AG09309 (cell line): ENCODE measurements at regions not wholly inside any gene's neighbourhood (a gene's known extent, or its start where the extent isn't known, plus 50 kb on each side); places are given as distances from the start of the nearest gene placed in this dataset.

ENCODE experiments used
- DNase-seq: peaks from one replicate; pipeline ENCODE4 v3.0.0-alpha.2; 2010; ENCODE audit warnings: low read depth
- H3K4me3 ChIP-seq: 2 replicates; pipeline ENCODE4 v1.5.1; 2011; ENCODE audit warnings: mild to moderate bottlenecking, low read depth, low read length, moderate library complexity; ENCODE audit not compliant: control insufficient read depth
- CTCF ChIP-seq: IDR thresholded peaks from 2 replicates; pipeline ENCODE4 v1.5.1; 2011; ENCODE audit warnings: mild to moderate bottlenecking, low read depth, low read length, inconsistent platforms; ENCODE audit not compliant: insufficient read depth, control insufficient read depth; ENCODE audit errors: missing control alignments

DNA sequence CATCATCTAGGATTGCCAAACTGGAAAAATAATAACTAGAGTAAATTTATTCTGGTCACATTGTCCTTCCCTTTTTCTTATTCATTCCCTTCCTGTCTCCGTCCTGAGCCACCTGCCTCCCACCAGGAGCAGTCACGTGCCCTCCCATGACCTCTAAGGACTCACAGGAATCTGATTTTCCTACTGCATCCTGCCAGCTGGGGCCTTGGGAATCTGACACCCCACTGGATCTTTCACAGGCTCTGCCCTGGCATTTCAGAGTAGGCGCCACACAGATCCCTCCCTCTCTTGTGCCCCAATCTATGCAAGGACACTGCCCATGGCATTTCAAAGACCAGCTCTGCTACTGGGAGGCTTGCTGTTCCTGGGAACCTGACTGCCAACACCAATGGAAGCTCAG is 520.5 kb downstream of the PPARGC1A start:
- TF ChIP-seq CTCF, result no peak
- no peak for DNase-seq
- no peak overlapping the region for H3K4me3 ChIP-seq

DNA sequence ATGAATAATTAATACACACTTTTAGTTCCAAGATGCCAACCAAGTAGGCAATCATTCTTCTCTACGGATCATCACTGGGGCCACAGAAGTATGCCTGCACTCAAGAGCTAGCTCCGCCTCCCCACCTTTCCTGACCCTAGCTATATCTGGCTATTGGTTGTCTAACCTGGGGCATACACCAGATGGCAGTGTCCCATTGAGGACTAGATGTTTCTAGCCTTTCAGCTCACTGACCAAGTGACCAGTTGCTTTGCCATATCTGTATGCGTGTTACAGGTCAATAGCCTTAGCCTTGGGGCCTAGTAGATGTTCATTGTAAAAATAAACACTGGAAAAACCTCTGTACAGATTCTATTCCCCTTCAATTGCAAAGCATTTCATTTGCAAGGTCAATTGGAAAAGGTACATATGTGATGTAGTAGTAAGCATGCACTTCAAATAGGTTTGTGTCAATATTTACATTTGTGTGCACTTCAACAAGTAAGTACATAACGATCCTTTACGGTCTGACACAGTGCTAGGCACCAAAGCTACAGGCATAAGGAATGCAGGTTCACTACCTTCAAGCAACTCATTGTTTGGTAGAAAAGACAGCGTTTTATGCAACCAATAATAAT is 521.7 kb downstream of the PPARGC1A start:
- DNase-seq, result no peak

DNA sequence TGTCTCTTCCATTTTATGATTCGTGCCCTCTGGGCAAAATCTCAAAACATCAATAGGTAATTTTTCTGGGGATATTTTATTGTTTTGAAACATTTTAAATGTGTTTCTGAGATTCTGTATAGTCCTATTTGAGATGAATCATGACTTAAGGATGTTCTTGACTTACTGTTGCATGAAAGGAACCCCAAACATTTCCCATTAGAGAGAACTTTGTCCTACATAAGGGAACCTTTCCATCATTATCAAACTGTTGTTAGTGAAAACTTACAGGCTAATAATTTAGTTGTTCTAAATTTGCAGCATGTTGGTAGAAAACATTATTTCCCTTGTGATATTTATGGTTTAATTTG is 523.3 kb downstream of the PPARGC1A start:
- no peak for TF ChIP-seq CTCF
- H3K4me3 ChIP-seq, result no peak overlapping the region
- no peak for DNase-seq

More for the DNA sequence above, 521.7 kb downstream of the PPARGC1A start:
- H3K4me3 ChIP-seq, result no peak overlapping the region
- no peak for TF ChIP-seq CTCF

GRCh38 chr4:23365871-23366556 is 523.8 kb downstream of the PPARGC1A start:
- no peak for TF ChIP-seq CTCF
- H3K4me3 ChIP-seq, result no peak overlapping the region
- DNase-seq, result no peak

- no peak overlapping the region for H3K4me3 ChIP-seq
- TF ChIP-seq CTCF, result no peak
- no peak for DNase-seq
These were observed 524.8 kb downstream of the PPARGC1A start for GRCh38 chr4:23365086-23365485.

DNA sequence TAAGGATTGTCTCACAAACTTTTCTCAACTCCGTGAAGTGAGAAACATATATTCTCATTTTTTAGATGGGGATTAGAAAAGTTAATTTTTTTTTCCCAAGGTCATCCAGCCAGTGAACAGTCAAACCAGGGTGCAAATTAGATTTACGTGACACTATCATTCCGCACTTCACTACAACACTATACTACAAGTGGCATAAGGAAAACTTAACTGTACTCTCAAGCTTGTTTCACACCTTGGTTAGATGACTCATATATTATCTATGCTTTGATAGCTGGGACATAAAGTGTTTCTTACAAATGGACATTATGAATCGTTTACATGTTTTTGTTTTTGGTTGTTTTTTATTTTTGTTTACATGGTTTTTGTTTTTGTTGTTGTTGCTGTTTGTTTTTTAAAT is 525.7 kb downstream of the PPARGC1A start:
- DNase-seq, result no peak
- no peak for TF ChIP-seq CTCF
- no peak overlapping the region for H3K4me3 ChIP-seq

DNA sequence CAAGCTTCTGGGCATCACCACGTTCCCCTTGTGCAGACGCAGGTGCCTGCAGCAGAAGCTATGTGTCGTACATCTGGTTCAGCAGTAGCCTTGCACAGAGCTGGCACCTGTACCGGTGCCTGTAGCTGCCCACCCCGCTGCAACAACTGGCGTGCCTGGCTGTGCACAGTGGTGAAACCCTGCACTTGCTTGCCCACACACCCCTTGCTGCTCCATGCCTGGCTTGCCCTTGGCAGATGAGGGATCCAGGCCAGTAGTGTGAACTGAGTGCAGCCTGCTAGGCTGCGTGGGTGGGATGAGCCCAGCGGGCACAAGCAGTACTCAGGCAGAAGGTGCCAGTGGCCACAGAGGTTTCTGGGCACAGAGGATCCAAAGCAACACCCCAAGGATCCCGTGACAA is 528.4 kb downstream of the PPARGC1A start:
- no peak overlapping the region for H3K4me3 ChIP-seq
- TF ChIP-seq CTCF, result no peak
- no peak for DNase-seq
